Stimulated activated CD4-positive, alpha-beta T cell treated with anti-CD3 and anti-CD28 coated beads, Interleukin-2, amount 100 ng/mL, for 4 hours (primary cell): ENCODE measurements at regions not wholly inside any gene's neighbourhood (a gene's known extent, or its start where the extent isn't known, plus 50 kb on each side); places are given as distances from the start of the nearest gene placed in this dataset.
"Not testable (repeated sequence)": the region's sequence is repeated elsewhere in the genome, so short reads cannot be mapped to it uniquely, and the experiment has no call there.

Experiments used
- DNase-seq: peaks from one replicate; pipeline ENCODE4 v3.0.0-alpha.2; 2020; ENCODE audit warnings: low read depth

GRCh38 chr7:101679653-101680173 is 50.6 kb upstream of the MYL10 start:
- not testable (repeated sequence) for DNase-seq

GRCh38 chr7:101680406-101681145 is 51.5 kb upstream of the MYL10 start:
- DNase-seq: no peak

- DNase-seq: no peak
Observed at GRCh38 chr7:101681170-101682007, 52.3 kb upstream of the MYL10 start.

GRCh38 chr7:101684983-101685330 is 55.9 kb upstream of the MYL10 start:
- no peak for DNase-seq

GRCh38 chr7:101686030-101686429 is 56.9 kb upstream of the MYL10 start:
- no peak for DNase-seq

GRCh38 chr7:101687081-101687480 is 58.0 kb upstream of the MYL10 start:
- DNase-seq: no peak

GRCh38 chr7:101687791-101688182 is 58.7 kb upstream of the MYL10 start:
- DNase-seq: no peak

GRCh38 chr7:101688183-101688831 is 59.2 kb upstream of the MYL10 start:
- DNase-seq: peak; percentile 68

- DNase-seq: no peak
Observed at GRCh38 chr7:101688995-101689907, 60.2 kb upstream of the MYL10 start.

GRCh38 chr7:101690061-101690460 is 61.0 kb upstream of the MYL10 start:
- DNase-seq: no peak

- no peak for DNase-seq
Observed at GRCh38 chr7:101691822-101692384, 62.8 kb upstream of the MYL10 start.

GRCh38 chr7:101693498-101694091 is 64.5 kb upstream of the MYL10 start:
- DNase-seq: no peak

GRCh38 chr7:101698964-101699363 is 69.9 kb upstream of the MYL10 start:
- no peak for DNase-seq

GRCh38 chr7:101699399-101699798 is 70.3 kb upstream of the MYL10 start:
- DNase-seq: no peak

GRCh38 chr7:101699881-101700823 is 71.1 kb upstream of the MYL10 start:
- no peak for DNase-seq

- DNase-seq: no peak
Observed at GRCh38 chr7:101701153-101701794, 72.2 kb upstream of the MYL10 start.

GRCh38 chr7:101702362-101702850 is 73.3 kb upstream of the MYL10 start:
- DNase-seq: no peak

- DNase-seq: no peak
Observed at GRCh38 chr7:101705331-101705730, 76.2 kb upstream of the MYL10 start.

- DNase-seq: no peak
Observed at GRCh38 chr7:101707587-101707986, 78.5 kb upstream of the MYL10 start.
